HG03045 (cell line): ENCODE measurements at regions not wholly inside any gene's neighbourhood (a gene's known extent, or its start where the extent isn't known, plus 50 kb on each side); places are given as distances from the start of the nearest gene placed in this dataset.

Experiments
- ATAC-seq: cut with Tn5 transposase; IDR thresholded peaks from one replicate; pipeline ENCODE4 v1.9.1; 2021; ENCODE audit warnings: mild to moderate bottlenecking, moderate library complexity; ENCODE audit not compliant: unreplicated experiment

DNA sequence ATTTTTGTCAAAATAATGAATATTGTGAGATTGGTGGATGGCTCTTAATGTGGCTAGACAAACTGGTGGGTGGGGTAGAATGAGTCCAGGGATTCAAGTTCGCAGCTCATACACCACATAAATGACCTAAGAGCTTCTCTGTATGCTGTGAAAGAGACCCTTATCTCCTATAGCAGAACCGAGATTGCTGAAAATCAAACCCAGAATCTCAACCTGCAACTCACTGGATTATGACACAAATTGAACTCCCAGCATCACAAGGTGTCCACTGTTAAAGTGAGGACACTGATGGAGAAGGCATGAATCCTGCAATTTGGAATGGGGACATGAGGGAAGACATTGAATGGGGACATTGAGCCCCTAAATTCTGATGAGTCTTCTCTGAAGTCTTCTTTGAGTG is 51.3 kb upstream of the CNKSR3 start:
- no peak for ATAC-seq

GRCh38 chr6:154565331-154565730 is 54.8 kb upstream of the CNKSR3 start:
- no peak for ATAC-seq

GRCh38 chr6:154566866-154567265 is 56.4 kb upstream of the CNKSR3 start:
- no peak for ATAC-seq

DNA sequence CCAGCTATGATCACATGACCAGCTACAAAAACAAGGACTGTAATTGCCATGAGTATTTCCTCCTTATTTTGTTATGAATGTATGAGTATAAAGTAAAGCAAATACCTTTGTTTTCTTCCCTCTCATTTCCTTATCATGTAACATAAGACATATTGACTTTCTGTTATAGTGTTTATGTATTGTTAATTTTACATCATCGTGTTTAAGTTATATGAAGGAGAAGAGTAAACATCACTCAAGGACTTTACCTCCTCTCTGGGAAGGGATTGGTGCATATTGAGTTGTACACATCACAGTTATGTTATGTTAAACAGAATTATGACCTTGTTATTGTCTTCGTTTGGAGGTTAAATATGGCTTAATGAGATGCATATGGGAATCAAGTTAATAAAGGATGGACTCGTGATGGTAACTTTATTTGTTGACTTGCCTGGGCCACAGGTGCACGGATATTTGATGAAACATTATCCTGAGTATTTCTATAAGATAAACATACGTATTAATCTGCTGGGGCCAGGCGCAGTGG is 57.3 kb upstream of the CNKSR3 start:
- ATAC-seq: no peak

DNA sequence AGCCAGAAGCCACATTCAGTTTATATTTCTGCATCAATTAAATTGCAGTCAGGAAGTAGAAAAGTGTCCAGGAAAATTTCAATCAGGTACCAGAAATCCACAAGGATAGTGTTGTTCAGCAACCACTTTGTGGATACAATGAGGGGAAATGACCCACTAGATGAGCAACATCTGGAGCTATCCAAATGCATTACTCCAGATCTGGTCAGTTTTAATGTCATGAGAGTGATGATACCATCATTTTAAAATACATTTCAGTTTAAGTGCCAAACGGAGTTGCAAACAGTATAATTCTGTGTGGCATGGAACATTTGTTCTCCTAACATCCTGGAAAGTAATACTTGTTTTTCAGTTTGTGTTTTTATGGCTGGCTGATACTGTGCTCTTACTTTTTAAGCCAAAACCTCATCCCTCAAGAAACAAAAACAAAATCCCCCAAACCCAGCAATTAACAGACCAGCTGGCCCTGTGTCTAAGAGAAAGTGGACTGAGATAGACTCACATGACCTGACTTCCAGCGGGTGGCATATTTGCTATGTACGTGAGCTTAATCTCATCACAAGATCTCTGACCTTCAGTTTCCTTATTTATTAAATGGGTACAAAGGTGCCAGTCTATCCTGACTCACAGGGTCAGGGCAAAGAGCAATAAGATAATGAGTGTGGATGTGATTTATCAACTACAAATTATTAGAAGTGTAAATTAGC is 58.8 kb upstream of the CNKSR3 start:
- ATAC-seq: no peak

- ATAC-seq: no peak
These were observed 60.0 kb upstream of the CNKSR3 start for GRCh38 chr6:154570505-154570904.

DNA sequence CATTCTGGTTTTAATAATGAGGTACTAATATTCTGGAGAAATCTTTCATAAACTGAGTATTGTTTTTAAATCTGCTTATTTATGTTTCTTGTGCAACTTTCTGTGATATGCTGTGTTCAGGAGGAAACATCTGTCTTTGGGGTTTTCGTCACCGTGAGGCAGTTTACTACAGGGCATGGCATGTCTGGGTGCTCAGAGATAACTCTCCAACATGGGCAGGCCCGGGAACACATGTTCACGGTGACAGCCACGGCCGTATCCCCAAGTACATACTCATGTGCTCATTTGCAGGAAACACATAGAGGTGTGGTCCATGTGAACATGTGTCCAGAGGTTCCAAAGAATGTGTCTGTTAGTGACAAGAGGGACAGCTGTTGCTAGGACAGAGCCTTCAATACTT is 62.1 kb upstream of the CNKSR3 start:
- no peak for ATAC-seq

GRCh38 chr6:154578004-154578559 is 67.6 kb upstream of the CNKSR3 start:
- ATAC-seq: no peak

DNA sequence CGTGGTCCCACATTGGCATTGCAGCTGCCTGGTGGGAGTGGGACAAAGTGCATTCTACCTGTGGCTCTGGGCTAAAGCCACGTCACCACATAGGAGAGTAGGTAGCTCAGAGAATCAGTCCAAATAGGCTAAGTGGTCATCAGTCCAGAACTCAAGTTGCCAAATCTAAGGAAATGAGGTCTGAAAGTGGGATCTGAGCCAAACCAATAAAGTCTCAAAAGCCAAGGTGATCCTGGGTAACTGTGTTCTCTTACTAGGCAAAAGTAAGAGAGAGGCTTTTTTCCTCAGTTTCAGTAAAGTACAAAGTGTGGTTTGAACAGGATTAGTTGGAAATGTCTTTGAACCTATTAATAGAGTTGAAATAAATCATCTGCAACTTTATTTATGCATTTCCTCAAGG is 68.6 kb upstream of the CNKSR3 start:
- no peak for ATAC-seq

GRCh38 chr6:154579485-154579884 is 69.0 kb upstream of the CNKSR3 start:
- no peak for ATAC-seq

- ATAC-seq: no peak
These were observed 70.1 kb upstream of the CNKSR3 start for GRCh38 chr6:154580397-154581135.

- no peak for ATAC-seq
These were observed 72.2 kb upstream of the CNKSR3 start for GRCh38 chr6:154582696-154583095.

DNA sequence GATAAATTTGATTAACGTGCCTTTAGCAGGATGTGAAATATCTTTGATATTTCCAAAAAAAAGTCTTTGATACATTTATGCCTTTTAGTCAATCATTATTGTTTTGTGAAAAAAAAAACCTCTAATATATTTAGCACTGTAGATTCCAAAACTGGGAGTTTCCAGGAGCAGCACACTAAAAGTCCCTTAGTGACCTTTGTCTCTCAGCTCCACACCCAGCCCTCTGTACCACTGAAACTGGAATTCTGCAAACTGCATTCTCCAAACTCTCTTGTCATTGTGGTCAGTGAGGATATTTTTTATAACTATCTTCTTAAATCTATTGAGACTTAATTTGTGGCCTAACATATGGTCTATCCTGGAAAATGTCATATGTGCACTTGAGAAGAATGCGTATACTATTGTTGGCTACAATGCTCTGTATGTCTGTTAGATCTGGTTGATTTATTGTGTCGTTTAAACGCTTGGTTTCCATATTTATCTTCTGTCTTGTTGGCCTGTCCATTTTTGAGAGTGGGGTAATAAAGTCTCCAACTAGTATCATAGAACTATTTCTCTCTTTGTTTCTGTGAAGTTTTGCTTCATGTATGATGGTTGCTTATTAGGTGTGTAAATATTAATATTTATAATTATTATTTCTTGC is 73.2 kb upstream of the CNKSR3 start:
- ATAC-seq: no peak

DNA sequence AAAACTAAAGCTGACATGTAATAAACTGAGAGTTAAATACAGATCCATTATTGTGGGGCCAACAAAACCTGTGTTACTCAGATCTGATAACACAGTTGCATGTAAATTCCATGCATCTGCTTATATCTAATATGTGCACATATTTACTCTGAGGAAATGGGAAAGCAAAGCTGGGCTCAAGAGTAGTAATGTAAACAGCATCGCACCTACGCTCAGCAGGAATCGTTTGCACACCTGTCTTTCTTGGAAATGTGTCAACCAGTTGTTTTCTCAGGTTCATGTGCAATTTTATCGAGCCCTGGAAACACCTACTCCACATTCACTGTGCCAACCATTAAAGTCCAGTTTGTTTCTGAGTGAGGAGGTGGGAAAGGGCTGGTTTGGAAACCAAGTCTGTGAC is 80.3 kb upstream of the CNKSR3 start:
- ATAC-seq: no peak

DNA sequence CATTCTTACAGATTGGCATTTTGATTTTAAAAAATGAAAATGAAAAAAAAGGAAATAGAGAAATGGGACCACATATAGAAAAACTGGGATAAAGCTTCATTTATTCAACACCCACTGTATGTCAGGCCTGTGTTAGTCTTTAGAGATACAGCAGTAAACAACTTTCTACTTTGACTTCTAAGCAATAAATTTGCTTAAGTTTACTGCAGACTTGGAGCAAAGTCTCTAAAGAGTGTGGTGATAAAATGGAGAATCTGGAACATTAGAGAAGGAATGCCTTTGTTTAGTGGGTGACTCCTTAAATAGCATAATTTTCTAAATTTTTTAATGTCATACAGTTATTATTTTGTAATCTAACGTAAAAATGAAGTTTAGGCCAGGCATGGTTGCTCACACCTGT is 80.7 kb upstream of the CNKSR3 start:
- no peak for ATAC-seq

- no peak for ATAC-seq
These were observed 81.8 kb upstream of the CNKSR3 start for GRCh38 chr6:154592199-154592860.

GRCh38 chr6:154593122-154593521 is 82.6 kb upstream of the CNKSR3 start:
- no peak for ATAC-seq

GRCh38 chr6:154594496-154595198 is 84.2 kb upstream of the CNKSR3 start:
- ATAC-seq: no peak

- ATAC-seq: no peak
These were observed 85.1 kb upstream of the CNKSR3 start for GRCh38 chr6:154595538-154595937.

DNA sequence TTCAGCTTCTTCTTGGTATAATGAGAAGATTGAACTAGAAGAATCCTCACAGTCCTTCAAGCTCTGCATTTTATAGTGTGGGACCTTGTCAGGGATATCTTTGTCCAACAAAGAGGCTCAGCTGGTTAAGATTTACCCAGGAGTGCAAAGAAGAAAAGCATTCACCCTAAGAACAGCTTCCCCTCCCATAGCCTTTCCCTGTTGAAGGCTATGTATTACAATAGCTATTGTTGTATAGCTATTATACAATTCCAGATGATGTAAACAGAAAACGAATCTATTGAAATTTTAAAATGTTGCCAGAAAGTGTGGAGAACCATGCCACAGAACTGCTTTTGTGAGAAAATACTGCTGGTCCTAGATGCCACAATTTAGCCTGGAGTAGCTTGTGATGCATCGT is 85.5 kb upstream of the CNKSR3 start:
- no peak for ATAC-seq
